GM23248 (cell line): ENCODE measurements at regions not wholly inside any gene's neighbourhood (a gene's known extent, or its start where the extent isn't known, plus 50 kb on each side); places are given as distances from the start of the nearest gene placed in this dataset.

Experiments used
- DNase-seq: peaks from one replicate; pipeline ENCODE4 v3.0.0-alpha.2; 2015
- H2AFZ ChIP-seq: fragments of 200-600 bp; sonication (generic); 2 replicates; pipeline ENCODE4 v1.6.1; 2016; ENCODE audit warnings: antibody characterized with exemption
- H3F3A ChIP-seq: fragments of 200-600 bp; sonication (generic); 2 replicates; pipeline ENCODE4 v1.6.1; 2016; ENCODE audit warnings: mild to moderate bottlenecking, antibody characterized with exemption, mixed run types; ENCODE audit not compliant: insufficient read depth
- H3K27ac ChIP-seq: fragments of 200-600 bp; sonication (generic); 2 replicates; pipeline ENCODE4 v1.5.1; 2016; ENCODE audit warnings: mild to moderate bottlenecking
- H3K27me3 ChIP-seq: fragments of 200-600 bp; sonication (generic); replicated peaks from 2 replicates; pipeline ENCODE4 v1.6.1; 2016; ENCODE audit warnings: mild to moderate bottlenecking; ENCODE audit not compliant: insufficient read depth
- H3K36me3 ChIP-seq: fragments of 200-600 bp; sonication (generic); 2 replicates; pipeline ENCODE4 v1.6.1; 2016; ENCODE audit warnings: low read depth, mild to moderate bottlenecking
- H3K4me1 ChIP-seq: fragments of 200-600 bp; sonication (generic); 2 replicates; pipeline ENCODE4 v1.6.1; 2016; ENCODE audit warnings: mild to moderate bottlenecking; ENCODE audit not compliant: insufficient read depth
- H3K4me2 ChIP-seq: fragments of 200-600 bp; sonication (generic); one replicate; pipeline ENCODE4 v1.6.1; 2016; ENCODE audit warnings: mild to moderate bottlenecking; ENCODE audit not compliant: unreplicated experiment
- H3K4me3 ChIP-seq: fragments of 200-600 bp; sonication (generic); 2 replicates; pipeline ENCODE4 v1.5.1; 2016; ENCODE audit warnings: mild to moderate bottlenecking
- H3K79me2 ChIP-seq: fragments of 200-600 bp; sonication (generic); 2 replicates; pipeline ENCODE4 v1.6.1; 2016; ENCODE audit warnings: mild to moderate bottlenecking; ENCODE audit not compliant: insufficient read depth
- H3K9ac ChIP-seq: fragments of 200-600 bp; sonication (generic); 2 replicates; pipeline ENCODE4 v1.6.1; 2016; ENCODE audit warnings: mild to moderate bottlenecking
- H3K9me2 ChIP-seq: fragments of 200-600 bp; sonication (generic); 2 replicates; pipeline ENCODE4 v1.6.1; 2016; ENCODE audit warnings: mixed run types, mild to moderate bottlenecking, moderate library complexity; ENCODE audit not compliant: insufficient read depth
- H3K9me3 ChIP-seq: fragments of 200-600 bp; sonication (generic); one replicate; pipeline ENCODE4 v1.6.1; 2017; ENCODE audit warnings: low read depth
- H4K20me1 ChIP-seq: fragments of 200-600 bp; sonication (generic); 2 replicates; pipeline ENCODE4 v1.6.0; 2016; ENCODE audit not compliant: insufficient read depth
- EZH2 ChIP-seq: fragments of 200-600 bp; sonication (generic); IDR thresholded peaks from 2 replicates; pipeline ENCODE4 v1.6.1; 2018; ENCODE audit warnings: antibody characterized with exemption, mild to moderate bottlenecking; ENCODE audit not compliant: insufficient read depth, poor library complexity, severe bottlenecking
- EZH2phosphoT487 ChIP-seq: fragments of 200-600 bp; sonication (generic); IDR thresholded peaks from 2 replicates; pipeline ENCODE4 v1.6.1; 2018; ENCODE audit warnings: antibody characterized with exemption, moderate library complexity, mild to moderate bottlenecking, low read depth; ENCODE audit not compliant: insufficient read depth
- WGBS, 2 experiments: methylation state at CpG; one replicate each; pipeline ENCODE4 v1.1.6; 2015 to 2017; ENCODE audit warnings: low lambda C conversion rate in 2 of 2, low coverage in 1 of 2; ENCODE audit errors: missing lambda C conversion rate in 2 of 2; 5-methylcytosine and 5-hydroxymethylcytosine counted together
- in situ Hi-C: fragments of 300-500 bp; cut with MboI; formaldehyde crosslinking; loops from 2 replicates; pipeline ENCODE4 v1.15.0; 2020

DNA sequence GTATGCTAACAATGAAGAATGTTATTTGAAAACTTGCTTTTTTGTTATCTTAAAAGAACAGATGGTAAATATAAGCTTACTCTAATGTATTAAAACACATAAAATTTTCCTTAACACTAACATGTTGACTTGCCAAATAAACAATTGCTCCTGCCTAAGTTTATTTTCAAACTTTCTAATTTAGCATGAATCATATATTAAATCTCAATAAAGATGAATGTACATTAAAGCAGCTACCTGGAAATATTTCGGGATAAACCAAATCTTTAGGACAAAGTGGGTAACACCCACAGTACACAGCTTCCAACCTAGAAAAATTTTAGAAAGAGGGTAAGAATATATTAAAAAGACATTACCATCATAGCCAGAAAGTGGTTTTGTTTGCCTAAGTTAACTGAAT lies 567.4 kb downstream of the ZEB2 start:
- 12 to 43% methylated on average over 1 of the region's 1 CpG for WGBS, 2 experiments
- H3K9ac ChIP-seq, result no peak overlapping the region

DNA sequence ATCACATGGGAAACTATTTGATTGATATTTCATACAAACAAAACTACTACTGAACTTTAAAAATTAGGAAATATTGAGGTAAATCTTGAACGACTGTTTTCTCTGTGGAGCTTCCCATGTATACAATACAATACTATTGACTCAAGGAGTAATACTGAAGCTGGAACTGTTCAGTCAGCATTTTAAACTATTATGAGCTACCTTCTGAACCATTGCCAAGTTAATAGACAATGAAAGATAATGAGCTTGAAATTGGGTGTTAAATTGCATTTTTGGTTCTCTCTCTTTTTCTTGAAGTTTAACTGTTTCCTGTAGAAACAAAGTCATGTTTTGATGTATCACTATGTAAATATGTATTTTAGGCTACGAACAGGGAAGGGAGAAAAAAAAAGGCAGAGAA lies 569.2 kb downstream of the ZEB2 start:
- DNase-seq, result no peak
- Histone ChIP-seq H3K4me1 (peaks cover 74% of the 10 kb centered on the region), H2AFZ (no peak overlapping the region), H3K27me3 (no peaks in the 10 kb centered on the region), H4K20me1 (no peaks in the 10 kb centered on the region), H3K9me2 (no peaks in the 10 kb centered on the region), H3K36me3 (no peaks in the 10 kb centered on the region), H3K79me2 (no peaks in the 10 kb centered on the region), H3F3A (peaks cover 46% of the 10 kb centered on the region), H3K27ac (no peak overlapping the region), H3K9ac (no peak overlapping the region), H3K4me2 (no peak overlapping the region), H3K4me3 (no peak overlapping the region), H3K9me3 (no peaks in the 10 kb centered on the region)
- in situ Hi-C loops, result no loop called here
- TF ChIP-seq EZH2phosphoT487, result no peak
- TF ChIP-seq EZH2, result no peak
- WGBS, 2 experiments, result 41 to 46% methylated on average over 2 of the region's 2 CpGs

More for the DNA sequence above, 567.4 kb downstream of the ZEB2 start:
- Histone ChIP-seq H3K9me3 (no peaks in the 10 kb centered on the region), H3K27me3 (no peaks in the 10 kb centered on the region), H3K36me3 (no peaks in the 10 kb centered on the region), H2AFZ (0 out of 2 replicates have a peak overlapping the region, but pooled peaks have one; percentile 4), H3K27ac (no peak overlapping the region), H3K4me2 (no peak overlapping the region), H3K79me2 (no peaks in the 10 kb centered on the region), H3K9me2 (no peaks in the 10 kb centered on the region), H3K4me1 (peaks cover 60% of the 10 kb centered on the region), H4K20me1 (no peaks in the 10 kb centered on the region), H3F3A (peaks cover 36% of the 10 kb centered on the region), H3K4me3 (no peak overlapping the region)
- DNase-seq, result no peak
- no peak for TF ChIP-seq EZH2phosphoT487
- in situ Hi-C loops, result no loop called here

DNA sequence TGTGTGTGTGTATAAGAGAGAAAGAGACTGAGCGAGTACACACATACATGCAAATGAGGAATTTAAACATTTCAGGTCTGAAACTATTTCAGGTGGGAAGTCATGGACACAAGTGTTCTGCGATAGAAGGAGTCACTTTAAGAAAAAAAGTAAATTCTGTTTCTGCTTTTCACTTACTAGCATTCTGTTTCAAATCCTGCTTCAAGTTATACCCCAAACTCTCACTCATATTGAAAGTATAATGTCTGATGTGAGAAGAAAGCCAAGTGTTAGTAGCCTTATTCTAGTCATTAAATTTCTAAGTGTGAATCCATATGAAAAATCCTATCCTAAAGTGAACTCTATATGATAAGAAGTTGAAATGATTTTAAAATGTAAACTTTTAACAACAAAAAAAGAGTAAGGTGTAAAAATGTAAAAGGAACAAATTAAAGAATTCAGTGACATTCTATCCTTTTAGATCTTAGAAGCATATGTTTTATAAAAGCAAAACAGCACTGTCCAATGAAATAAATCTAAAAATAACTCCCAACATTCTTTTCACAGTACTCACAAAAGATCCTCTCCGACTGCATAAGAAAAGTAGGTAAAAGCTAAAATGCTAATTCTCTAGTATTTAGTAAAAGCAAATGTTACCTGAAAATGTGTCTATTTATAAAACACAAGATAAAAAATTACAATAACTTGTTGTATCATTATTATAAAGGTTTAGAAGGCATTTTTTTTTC lies 570.6 kb downstream of the ZEB2 start:
- H3K79me2 ChIP-seq, result no peaks in the 10 kb centered on the region
- H3K9me3 ChIP-seq, result no peaks in the 10 kb centered on the region
- H3K4me2 ChIP-seq, result peak overlapping the region; percentile 70
- H4K20me1 ChIP-seq, result no peaks in the 10 kb centered on the region
- peak overlapping the region; percentile 20; the same call in 1 of the 2 replicates for H3K27ac ChIP-seq
- H3K36me3 ChIP-seq, result no peaks in the 10 kb centered on the region
- no peak overlapping the region for H3K9ac ChIP-seq
- no peaks in the 10 kb centered on the region for H3K9me2 ChIP-seq
- no peaks in the 10 kb centered on the region for H3K27me3 ChIP-seq
- peaks cover 60% of the 10 kb centered on the region for H3K4me1 ChIP-seq
- peak overlapping the region; percentile 1; the same call in 1 of the 2 replicates for H2AFZ ChIP-seq
- WGBS, 2 experiments, result 8 to 11% methylated on average over 3 of the region's 3 CpGs
- peak overlapping the region; percentile 27 for H3K4me3 ChIP-seq
- TF ChIP-seq EZH2, result no peak
- no peak for TF ChIP-seq EZH2phosphoT487
- in situ Hi-C loops, result loop anchor here (10.0 kb wide), 1 partner anchor 566 kb away; no protein-coding TSS in a partner anchor
- DNase-seq, result peak; percentile 55
- H3F3A ChIP-seq, result peaks cover 33% of the 10 kb centered on the region

DNA sequence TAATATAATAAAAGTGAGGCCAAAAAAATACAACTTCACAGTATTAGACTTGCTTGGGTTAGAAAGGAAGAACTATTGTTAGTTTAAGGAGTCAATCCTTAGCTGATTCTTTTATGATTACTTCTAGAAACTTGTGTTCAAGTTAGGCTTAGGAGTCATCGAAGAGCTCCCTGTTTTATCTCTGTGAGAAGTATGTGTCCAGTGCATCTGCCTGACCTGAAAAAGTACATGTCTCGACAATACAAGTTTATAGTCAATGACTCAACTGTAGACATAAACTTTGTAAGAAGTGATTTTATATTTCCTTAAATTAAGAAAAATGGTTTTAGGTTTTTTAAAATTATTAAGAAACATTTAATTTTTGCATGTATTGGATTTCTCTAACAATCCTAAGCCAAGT lies 571.2 kb downstream of the ZEB2 start:
- TF ChIP-seq EZH2 (no peak), EZH2phosphoT487 (no peak)
- Histone ChIP-seq H3K9ac (no peak overlapping the region), H3K4me3 (peak overlapping the region; percentile 27), H3K79me2 (no peaks in the 10 kb centered on the region), H3K4me2 (peak overlapping the region; percentile 70), H3K9me3 (no peaks in the 10 kb centered on the region), H3K9me2 (no peaks in the 10 kb centered on the region), H3K4me1 (peaks cover 54% of the 10 kb centered on the region), H3K27me3 (no peaks in the 10 kb centered on the region), H3K27ac (no peak overlapping the region), H3F3A (peaks cover 27% of the 10 kb centered on the region), H4K20me1 (no peaks in the 10 kb centered on the region), H2AFZ (peak overlapping the region; percentile 1; the same call in 1 of the 2 replicates), H3K36me3 (no peaks in the 10 kb centered on the region)
- in situ Hi-C loops, result loop anchor here (10.0 kb wide), 1 partner anchor 566 kb away; no protein-coding TSS in a partner anchor
- peak; percentile 49 for DNase-seq
- WGBS, 2 experiments, result 8 to 16% methylated on average over 2 of the region's 2 CpGs
